A172 (cell line): ENCODE measurements at regions not wholly inside any gene's neighbourhood (a gene's known extent, or its start where the extent isn't known, plus 50 kb on each side); places are given as distances from the start of the nearest gene placed in this dataset.

Experiments
- DNase-seq: peaks from one replicate; pipeline ENCODE4 v3.0.0-alpha.2; 2015; ENCODE audit warnings: low spot score

- no peak for DNase-seq
Measured at GRCh38 chr5:3221432-3221831, 374.2 kb upstream of the IRX1 start.

- DNase-seq, result no peak
Measured at GRCh38 chr5:3220638-3221288, 374.9 kb upstream of the IRX1 start.

GRCh38 chr5:3220201-3220600 is 375.4 kb upstream of the IRX1 start:
- DNase-seq, result no peak

- no peak for DNase-seq
Measured at GRCh38 chr5:3218916-3219650, 376.5 kb upstream of the IRX1 start.

- no peak for DNase-seq
Measured at GRCh38 chr5:3217771-3218495, 377.7 kb upstream of the IRX1 start.

- no peak for DNase-seq
Measured at GRCh38 chr5:3217114-3217513, 378.5 kb upstream of the IRX1 start.

GRCh38 chr5:3216386-3216785 is 379.2 kb upstream of the IRX1 start:
- no peak for DNase-seq

GRCh38 chr5:3214838-3215374 is 380.7 kb upstream of the IRX1 start:
- no peak for DNase-seq

- no peak for DNase-seq
Measured at GRCh38 chr5:3214396-3214795, 381.2 kb upstream of the IRX1 start.

GRCh38 chr5:3212869-3213268 is 382.8 kb upstream of the IRX1 start:
- no peak for DNase-seq

- DNase-seq, result no peak
Measured at GRCh38 chr5:3210531-3210930, 385.1 kb upstream of the IRX1 start.

- DNase-seq, result no peak
Measured at GRCh38 chr5:3209918-3210317, 385.7 kb upstream of the IRX1 start.

- DNase-seq, result no peak
Measured at GRCh38 chr5:3202570-3202969, 393.1 kb upstream of the IRX1 start.

GRCh38 chr5:3201941-3202340 is 393.7 kb upstream of the IRX1 start:
- DNase-seq, result no peak

GRCh38 chr5:3201121-3201520 is 394.5 kb upstream of the IRX1 start:
- DNase-seq, result no peak

- no peak for DNase-seq
Measured at GRCh38 chr5:3199962-3200755, 395.5 kb upstream of the IRX1 start.

GRCh38 chr5:3198074-3198449 is 397.6 kb upstream of the IRX1 start:
- DNase-seq, result no peak

GRCh38 chr5:3197304-3198073 is 398.1 kb upstream of the IRX1 start:
- no peak for DNase-seq

- DNase-seq, result no peak
Measured at GRCh38 chr5:3195994-3196393, 399.6 kb upstream of the IRX1 start.

- no peak for DNase-seq
Measured at GRCh38 chr5:3194684-3195083, 400.9 kb upstream of the IRX1 start.

GRCh38 chr5:3194271-3194670 is 401.4 kb upstream of the IRX1 start:
- no peak for DNase-seq
